22Rv1 (cell line): ENCODE measurements at regions not wholly inside any gene's neighbourhood (a gene's known extent, or its start where the extent isn't known, plus 50 kb on each side); places are given as distances from the start of the nearest gene placed in this dataset.

Experiments used
- CTCF ChIP-seq: fragments of 450-650 bp; IDR thresholded peaks from 2 replicates; pipeline ENCODE4 v1.5.1; 2017; ENCODE audit warnings: mild to moderate bottlenecking
- ZFX ChIP-seq: fragments of 450-650 bp; IDR thresholded peaks from 2 replicates; pipeline ENCODE4 v1.6.1; 2017; ENCODE audit warnings: antibody characterized with exemption, borderline replicate concordance

GRCh38 chr5:14960120-14960462 is 88.5 kb upstream of the ANKH start:
- TF ChIP-seq CTCF (no peak), ZFX (no peak)
